NCI-H524 treated with DMSO at 0.1 percent for 48 hours (cell line): ENCODE measurements at regions not wholly inside any gene's neighbourhood (a gene's known extent, or its start where the extent isn't known, plus 50 kb on each side); places are given as distances from the start of the nearest gene placed in this dataset.
"Not testable (repeated sequence)": the region's sequence is repeated elsewhere in the genome, so short reads cannot be mapped to it uniquely, and the experiment has no call there.

Source experiments
- DNase-seq: peaks from one replicate; lab custom pipeline; 2025; lab: John Stamatoyannopoulos, UW

GRCh38 chr5:14942212-14942611 lies 70.6 kb upstream of the ANKH start:
- DNase-seq, result no peak

GRCh38 chr5:14937254-14937653 lies 65.7 kb upstream of the ANKH start:
- no peak for DNase-seq

- DNase-seq, result no peak
These were observed 65.0 kb upstream of the ANKH start for GRCh38 chr5:14936588-14936987.

GRCh38 chr5:14935341-14935740 lies 63.8 kb upstream of the ANKH start:
- DNase-seq, result no peak

GRCh38 chr5:14932902-14933469 lies 61.4 kb upstream of the ANKH start:
- DNase-seq, result no peak

- DNase-seq, result no peak
These were observed 58.9 kb upstream of the ANKH start for GRCh38 chr5:14930486-14930885.

- DNase-seq, result no peak
These were observed 57.9 kb upstream of the ANKH start for GRCh38 chr5:14929293-14930065.

GRCh38 chr5:14928661-14929060 lies 57.1 kb upstream of the ANKH start:
- no peak for DNase-seq

GRCh38 chr5:14925326-14925725 lies 53.7 kb upstream of the ANKH start:
- no peak for DNase-seq

- not testable (repeated sequence) for DNase-seq
These were observed 51.4 kb upstream of the ANKH start for GRCh38 chr5:14922952-14923351.

- no peak for DNase-seq
These were observed 50.9 kb upstream of the ANKH start for GRCh38 chr5:14922456-14922855.
